Esophagus squamous epithelium (tissue), 4 donors: ENCODE measurements at regions not wholly inside any gene's neighbourhood (a gene's known extent, or its start where the extent isn't known, plus 50 kb on each side); places are given as distances from the start of the nearest gene placed in this dataset.

Source experiments
- CTCF ChIP-seq, 6 experiments: fragments of 450-650 bp in 4 of 6; fragments of 200-600 bp in 2 of 6; sonication (generic) in 2 of 6; IDR thresholded peaks; one replicate each; pipeline ENCODE4 v1.5.1; 2016 to 2019; ENCODE audit warnings: antibody characterized with exemption in 6 of 6, mild to moderate bottlenecking in 4 of 6, moderate library complexity in 4 of 6
- POLR2A ChIP-seq, 4 donors: fragments of 450-650 bp; IDR thresholded peaks; one replicate each; pipeline ENCODE4 v1.6.1; 2017; ENCODE audit warnings: antibody characterized with exemption in 4 of 4, mild to moderate bottlenecking in 4 of 4, moderate library complexity in 3 of 4

- TF ChIP-seq CTCF (IDR thresholded peaks at IDR 0.05) (no peak), POLR2A (IDR thresholded peaks at IDR 0.05) (no peak)
These were observed 394.1 kb upstream of the SYT4 start for GRCh38 chr18:43671431-43671830.
